ENCODE measurements at regions not wholly inside any gene's neighbourhood (a gene's known extent, or its start where the extent isn't known, plus 50 kb on each side); places are given as distances from the start of the nearest gene placed in this dataset.
A peak's percentile ranks its signal among the peaks of the same experiment; 100 is the strongest.

DNA sequence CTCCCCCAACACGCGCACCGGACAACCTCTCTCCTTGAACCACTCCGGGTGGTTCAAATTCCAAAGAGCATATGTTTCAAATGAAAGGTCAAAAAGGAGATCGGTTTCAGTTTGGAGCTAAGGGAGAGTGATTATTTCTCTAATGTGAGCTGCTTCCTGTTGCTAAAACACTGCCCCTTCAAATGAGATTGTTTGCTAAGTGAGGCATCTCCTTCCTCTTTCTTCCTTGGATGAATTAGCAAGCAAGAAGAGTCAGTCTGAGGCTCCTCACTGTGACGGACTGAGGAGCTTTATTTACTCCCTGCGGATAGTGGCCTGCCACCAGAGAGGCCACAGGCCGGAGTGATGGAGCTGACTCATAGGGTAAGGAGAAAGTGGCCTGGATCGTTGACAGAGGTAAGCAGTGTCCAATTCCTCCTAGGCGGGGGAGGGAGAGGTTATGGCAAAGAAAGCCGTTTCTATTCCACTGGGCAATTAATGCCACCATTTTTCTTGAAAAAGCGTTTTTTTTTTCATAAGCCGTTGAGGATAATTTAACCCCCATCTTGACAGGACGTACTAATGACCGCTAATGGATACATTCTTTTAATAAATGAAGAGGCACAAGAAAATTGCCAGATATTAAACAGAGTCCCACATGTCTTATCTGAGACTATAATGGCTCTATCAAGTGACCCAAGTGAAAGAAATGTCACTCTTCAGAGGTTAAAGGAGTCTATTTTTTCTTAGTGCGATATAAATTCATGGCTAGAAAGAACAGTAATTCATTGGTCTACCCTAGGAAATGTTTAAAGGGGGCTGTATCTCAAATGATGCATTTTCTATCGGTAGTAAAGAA is 167.0 kb upstream of the ANKRD28 start:
- Histone ChIP-seq H3K4me2 (ENCODE audit: insufficient read depth, insufficient read length, low read length) (no peak overlapping the region), H2BK15ac (ENCODE audit: low read depth, low read length) (no peak overlapping the region)

More for the DNA sequence above, 167.0 kb upstream of the ANKRD28 start:
- Histone ChIP-seq H2BK5ac (ENCODE audit: insufficient read length, low read length) (no peak overlapping the region), H3K23me2 (ENCODE audit: insufficient read length, low read depth, low read length, poor library complexity, severe bottlenecking) (no peaks in the 10 kb centered on the region), H4K91ac (ENCODE audit: insufficient read length, low read depth, low read length) (no peak overlapping the region), H3K27me3 (ENCODE audit: insufficient read depth, low read length) (no peaks in the 10 kb centered on the region), H3K9me3 (ENCODE audit: control insufficient read depth, low read depth, low read length) (peaks cover 4% of the 10 kb centered on the region), H2BK120ac (ENCODE audit: low read depth, low read length, poor library complexity, severe bottlenecking) (no peak overlapping the region), H3K9ac (ENCODE audit: extremely low read depth, insufficient read length, low read length) (no peak overlapping the region), H3K79me1 (ENCODE audit: insufficient read depth, low read depth, low read length, poor library complexity, severe bottlenecking) (no peaks in the 10 kb centered on the region), H2BK20ac (ENCODE audit: low read depth, low read length, poor library complexity, severe bottlenecking) (no peak overlapping the region), H4K8ac (replicated peaks; ENCODE audit: insufficient read length, low read depth, low read length) (no peak overlapping the region), H3K4ac (ENCODE audit: low read depth, low read length) (no peak overlapping the region), H2BK12ac (ENCODE audit: insufficient read length, low read depth, low read length) (no peak overlapping the region), H3K14ac (ENCODE audit: insufficient read depth, low read length) (no peak overlapping the region), H3K56ac (ENCODE audit: insufficient read length, low read depth, low read length) (no peak overlapping the region), H3K18ac (ENCODE audit: insufficient read length, low read depth, low read length) (no peak overlapping the region), H2AK5ac (ENCODE audit: insufficient read length, low read length) (no peak overlapping the region), H3K23ac (ENCODE audit: insufficient read length, low read depth, low read length) (no peak overlapping the region), H4K20me1 (ENCODE audit: control insufficient read depth, insufficient read depth, insufficient read length) (no peaks in the 10 kb centered on the region), H3T11ph (ENCODE audit: low read length) (no peak overlapping the region), H4K5ac (ENCODE audit: insufficient read length, low read depth, low read length) (no peak overlapping the region), H3K27ac (ENCODE audit: insufficient read length, low read depth, low read length) (no peak overlapping the region), H3K79me2 (ENCODE audit: insufficient read depth, low read length) (no peaks in the 10 kb centered on the region), H2AFZ (ENCODE audit: low read length) (no peak overlapping the region), H3K4me1 (ENCODE audit: insufficient read depth, low read length) (0 out of 2 replicates have a peak, but pooled peaks cover 4% of the 10 kb centered on the region)
- H3K27ac Mint-ChIP-seq = peak overlapping the region; percentile 17 to 77 (median 42); a peak in 4 of 7 replicates
- DNase-seq = peak; percentile 39
- H3K36me3 Mint-ChIP-seq (ENCODE audit: insufficient read depth in 1 of 3, low read depth in 3 of 3) = no peaks in the 10 kb centered on the region; a peak in 2 of 7 replicates
- no peak overlapping the region for H3K4me3 Mint-ChIP-seq
- peaks cover 10 to 13% of the 10 kb centered on the region in 2 experiments for H3K4me1 Mint-ChIP-seq
- H3K27me3 Mint-ChIP-seq (ENCODE audit: low read depth) = peaks cover under 1% of the 10 kb centered on the region; the same call in 1 of the 2 replicates
- no CpG with 5 or more reads among the region's 17 CpGs for WGBS (ENCODE audit: extremely low coverage, insufficient read length, low lambda C conversion rate)
- TF ChIP-seq, protein P1, sequence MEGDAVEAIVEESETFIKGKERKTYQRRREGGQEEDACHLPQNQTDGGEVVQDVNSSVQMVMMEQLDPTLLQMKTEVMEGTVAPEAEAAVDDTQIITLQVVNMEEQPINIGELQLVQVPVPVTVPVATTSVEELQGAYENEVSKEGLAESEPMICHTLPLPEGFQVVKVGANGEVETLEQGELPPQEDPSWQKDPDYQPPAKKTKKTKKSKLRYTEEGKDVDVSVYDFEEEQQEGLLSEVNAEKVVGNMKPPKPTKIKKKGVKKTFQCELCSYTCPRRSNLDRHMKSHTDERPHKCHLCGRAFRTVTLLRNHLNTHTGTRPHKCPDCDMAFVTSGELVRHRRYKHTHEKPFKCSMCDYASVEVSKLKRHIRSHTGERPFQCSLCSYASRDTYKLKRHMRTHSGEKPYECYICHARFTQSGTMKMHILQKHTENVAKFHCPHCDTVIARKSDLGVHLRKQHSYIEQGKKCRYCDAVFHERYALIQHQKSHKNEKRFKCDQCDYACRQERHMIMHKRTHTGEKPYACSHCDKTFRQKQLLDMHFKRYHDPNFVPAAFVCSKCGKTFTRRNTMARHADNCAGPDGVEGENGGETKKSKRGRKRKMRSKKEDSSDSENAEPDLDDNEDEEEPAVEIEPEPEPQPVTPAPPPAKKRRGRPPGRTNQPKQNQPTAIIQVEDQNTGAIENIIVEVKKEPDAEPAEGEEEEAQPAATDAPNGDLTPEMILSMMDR (conservative IDR thresholded peaks at IDR 0.05) = no peak
- H3K9me3 Mint-ChIP-seq = no peaks in the 10 kb centered on the region; a peak in 1 of 5 replicates
